IMR-90 (cell line): ENCODE measurements at regions not wholly inside any gene's neighbourhood (a gene's known extent, or its start where the extent isn't known, plus 50 kb on each side); places are given as distances from the start of the nearest gene placed in this dataset.

Experiments
- CEBPB ChIP-seq: IDR thresholded peaks from 2 replicates; pipeline ENCODE4 v1.6.1; 2012; ENCODE audit warnings: low read depth, low read length, improper control_type of control experiment
- CTCF ChIP-seq: conservative IDR thresholded peaks from 2 replicates; pipeline ENCODE4 v1.5.1; 2012; ENCODE audit warnings: mild to moderate bottlenecking, low read depth, low read length, improper control_type of control experiment
- MAFK ChIP-seq: IDR thresholded peaks from 2 replicates; pipeline ENCODE4 v1.6.1; 2012; ENCODE audit warnings: low read depth, low read length, improper control_type of control experiment
- MAZ ChIP-seq: IDR thresholded peaks from 2 replicates; pipeline ENCODE4 v1.6.1; 2012; ENCODE audit warnings: low read depth, mild to moderate bottlenecking, low read length, improper control_type of control experiment, moderate library complexity, borderline replicate concordance
- NFE2L2 ChIP-seq: fragments of 150-350 bp; IDR thresholded peaks from 2 replicates; pipeline ENCODE4 v1.6.1; 2016; ENCODE audit warnings: low read depth, mild to moderate bottlenecking, low read length
- POLR2A ChIP-seq: IDR thresholded peaks from 2 replicates; pipeline ENCODE4 v1.6.1; 2012; ENCODE audit warnings: mild to moderate bottlenecking, low read depth, low read length
- RAD21 ChIP-seq: IDR thresholded peaks from 2 replicates; pipeline ENCODE4 v1.6.1; 2012; ENCODE audit warnings: low read length, improper control_type of control experiment
- RCOR1 ChIP-seq: IDR thresholded peaks from 2 replicates; pipeline ENCODE4 v1.6.1; 2012; ENCODE audit warnings: mild to moderate bottlenecking, low read length, improper control_type of control experiment; ENCODE audit not compliant: insufficient replicate concordance
- USF2 ChIP-seq: fragments of 150-350 bp; IDR thresholded peaks from 2 replicates; pipeline ENCODE4 v1.6.1; 2017; ENCODE audit warnings: mild to moderate bottlenecking, antibody characterized with exemption, low read length, low read depth

GRCh38 chr4:79211490-79211889 lies 114.4 kb downstream of the NAA11 start:
- TF ChIP-seq POLR2A (no peak), CEBPB (no peak), USF2 (no peak), CTCF (no peak), NFE2L2 (no peak), MAFK (no peak), RAD21 (no peak), RCOR1 (no peak), MAZ (no peak)
